ENCODE measurements at regions not wholly inside any gene's neighbourhood (a gene's known extent, or its start where the extent isn't known, plus 50 kb on each side); places are given as distances from the start of the nearest gene placed in this dataset.

DNA sequence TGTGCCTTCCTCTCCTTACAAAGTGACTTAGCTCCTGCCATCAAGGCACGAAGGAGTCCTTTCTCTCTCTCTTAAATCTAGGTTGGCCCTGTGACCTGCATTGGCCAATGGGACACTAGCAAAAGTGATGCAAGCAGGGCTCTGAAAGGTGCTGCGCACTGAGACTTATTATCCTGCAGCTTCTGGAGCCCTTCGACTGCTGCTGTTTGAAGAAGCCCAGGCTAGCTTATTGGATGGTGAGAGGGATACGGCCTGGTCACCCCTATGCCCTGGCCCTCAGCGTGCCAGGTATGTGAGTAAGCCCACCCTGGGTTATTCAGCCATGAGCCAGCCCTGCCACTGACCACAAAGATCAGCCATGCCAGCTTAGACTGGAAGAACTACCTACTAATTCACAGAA lies 74.5 kb upstream of the GGTLC1 start:
- TF ChIP-seq GATA3 (IDR thresholded peaks at IDR 0.05; ENCODE audit: low read depth, low read length) (no peak), GATA2 (IDR thresholded peaks at IDR 0.05; ENCODE audit: low read depth, low read length) (no peak)

Measured in SH-SY5Y (cell line).